ENCODE measurements at regions not wholly inside any gene's neighbourhood (a gene's known extent, or its start where the extent isn't known, plus 50 kb on each side); places are given as distances from the start of the nearest gene placed in this dataset.

- Histone ChIP-seq H3K36me3 (ENCODE audit: control insufficient read depth in 2 of 2, insufficient read depth in 2 of 2, low read length in 1 of 2) (no peaks in the 10 kb centered on the region), H3K4me1 (ENCODE audit: control insufficient read depth in 2 of 2, insufficient read depth in 2 of 2, low read length in 1 of 2) (no peaks in the 10 kb centered on the region), H3K27ac (ENCODE audit: low read depth in 2 of 2, low read length in 1 of 2) (no peak overlapping the region), H3K4me3 (ENCODE audit: low read depth in 1 of 2, low read length in 2 of 2) (no peak overlapping the region), H3K9me3 (ENCODE audit: control insufficient read depth in 2 of 2, insufficient read depth in 1 of 2, low read depth in 1 of 2, low read length in 1 of 2) (no peaks in the 10 kb centered on the region), H3K27me3 (ENCODE audit: control insufficient read depth in 1 of 2, insufficient read depth in 2 of 2, low read length in 2 of 2) (no peaks in the 10 kb centered on the region)
- WGBS, 2 donors = 65 to 76% methylated on average over 1 of the region's 1 CpG
These were observed 1350.2 kb upstream of the FAM98A start for GRCh38 chr2:34949316-34949715.

GRCh38 chr2:34936089-34936488 is 1337.0 kb upstream of the FAM98A start:
- no peaks in the 10 kb centered on the region for H3K27me3 ChIP-seq (ENCODE audit: control insufficient read depth in 1 of 2, insufficient read depth in 2 of 2, low read length in 2 of 2)
- no peaks in the 10 kb centered on the region for H3K4me1 ChIP-seq (ENCODE audit: control insufficient read depth in 2 of 2, insufficient read depth in 2 of 2, low read length in 1 of 2)
- WGBS, 2 donors = 89 to 92% methylated on average over 7 of the region's 7 CpGs
- no peaks in the 10 kb centered on the region for H3K36me3 ChIP-seq (ENCODE audit: control insufficient read depth in 2 of 2, insufficient read depth in 2 of 2, low read length in 1 of 2)
- no peak overlapping the region for H3K4me3 ChIP-seq (ENCODE audit: low read depth in 1 of 2, low read length in 2 of 2)
- peaks cover 0 to 2% of the 10 kb centered on the region in 2 donors for H3K9me3 ChIP-seq (ENCODE audit: control insufficient read depth in 2 of 2, insufficient read depth in 1 of 2, low read depth in 1 of 2, low read length in 1 of 2)
- no peak overlapping the region for H3K27ac ChIP-seq (ENCODE audit: low read depth in 2 of 2, low read length in 1 of 2)

- Histone ChIP-seq H3K4me1 (ENCODE audit: control insufficient read depth in 2 of 2, insufficient read depth in 2 of 2, low read length in 1 of 2) (no peaks in the 10 kb centered on the region), H3K36me3 (ENCODE audit: control insufficient read depth in 2 of 2, insufficient read depth in 2 of 2, low read length in 1 of 2) (no peaks in the 10 kb centered on the region), H3K27ac (ENCODE audit: low read depth in 2 of 2, low read length in 1 of 2) (no peak overlapping the region), H3K4me3 (ENCODE audit: low read depth in 1 of 2, low read length in 2 of 2) (no peak overlapping the region), H3K27me3 (ENCODE audit: control insufficient read depth in 1 of 2, insufficient read depth in 2 of 2, low read length in 2 of 2) (no peaks in the 10 kb centered on the region), H3K9me3 (ENCODE audit: control insufficient read depth in 2 of 2, insufficient read depth in 1 of 2, low read depth in 1 of 2, low read length in 1 of 2) (no peaks in the 10 kb centered on the region)
- WGBS, 2 donors = 69 to 76% methylated on average over 2 of the region's 2 CpGs
These were observed 1313.0 kb upstream of the FAM98A start for GRCh38 chr2:34912084-34912483.

- Histone ChIP-seq H3K4me1 (ENCODE audit: control insufficient read depth in 2 of 2, insufficient read depth in 2 of 2, low read length in 1 of 2) (no peaks in the 10 kb centered on the region), H3K9me3 (ENCODE audit: control insufficient read depth in 2 of 2, insufficient read depth in 1 of 2, low read depth in 1 of 2, low read length in 1 of 2) (no peaks in the 10 kb centered on the region), H3K27ac (ENCODE audit: low read depth in 2 of 2, low read length in 1 of 2) (no peak overlapping the region), H3K27me3 (ENCODE audit: control insufficient read depth in 1 of 2, insufficient read depth in 2 of 2, low read length in 2 of 2) (no peaks in the 10 kb centered on the region), H3K4me3 (ENCODE audit: low read depth in 1 of 2, low read length in 2 of 2) (no peak overlapping the region), H3K36me3 (ENCODE audit: control insufficient read depth in 2 of 2, insufficient read depth in 2 of 2, low read length in 1 of 2) (no peaks in the 10 kb centered on the region)
- 47 to 58% methylated on average over 4 of the region's 4 CpGs for WGBS, 2 donors
These were observed 1311.0 kb upstream of the FAM98A start for GRCh38 chr2:34909992-34910705.

- no peak overlapping the region for H3K27ac ChIP-seq (ENCODE audit: low read depth in 2 of 2, low read length in 1 of 2)
- no peak overlapping the region for H3K4me3 ChIP-seq (ENCODE audit: low read depth in 1 of 2, low read length in 2 of 2)
- H3K27me3 ChIP-seq (ENCODE audit: control insufficient read depth in 1 of 2, insufficient read depth in 2 of 2, low read length in 2 of 2) = no peaks in the 10 kb centered on the region
- H3K4me1 ChIP-seq (ENCODE audit: control insufficient read depth in 2 of 2, insufficient read depth in 2 of 2, low read length in 1 of 2) = no peaks in the 10 kb centered on the region
- whole genome bisulfite sequencing, 2 donors = 91 to 92% methylated on average over 3 of the region's 3 CpGs
- no peaks in the 10 kb centered on the region for H3K9me3 ChIP-seq (ENCODE audit: control insufficient read depth in 2 of 2, insufficient read depth in 1 of 2, low read depth in 1 of 2, low read length in 1 of 2)
- no peaks in the 10 kb centered on the region for H3K36me3 ChIP-seq (ENCODE audit: control insufficient read depth in 2 of 2, insufficient read depth in 2 of 2, low read length in 1 of 2)
These were observed 1308.7 kb upstream of the FAM98A start for GRCh38 chr2:34907812-34908211.

- no peaks in the 10 kb centered on the region for H3K36me3 ChIP-seq (ENCODE audit: control insufficient read depth in 2 of 2, insufficient read depth in 2 of 2, low read length in 1 of 2)
- no peaks in the 10 kb centered on the region for H3K27me3 ChIP-seq (ENCODE audit: control insufficient read depth in 1 of 2, insufficient read depth in 2 of 2, low read length in 2 of 2)
- no peak overlapping the region for H3K4me3 ChIP-seq (ENCODE audit: low read depth in 1 of 2, low read length in 2 of 2)
- no peaks in the 10 kb centered on the region for H3K9me3 ChIP-seq (ENCODE audit: control insufficient read depth in 2 of 2, insufficient read depth in 1 of 2, low read depth in 1 of 2, low read length in 1 of 2)
- no peak overlapping the region for H3K27ac ChIP-seq (ENCODE audit: low read depth in 2 of 2, low read length in 1 of 2)
- 63 to 78% methylated on average over 2 of the region's 2 CpGs for WGBS, 2 donors
- no peaks in the 10 kb centered on the region for H3K4me1 ChIP-seq (ENCODE audit: control insufficient read depth in 2 of 2, insufficient read depth in 2 of 2, low read length in 1 of 2)
These were observed 1302.6 kb upstream of the FAM98A start for GRCh38 chr2:34901739-34902138.

GRCh38 chr2:34899079-34899478 is 1300.0 kb upstream of the FAM98A start:
- H3K27ac ChIP-seq (ENCODE audit: low read depth in 2 of 2, low read length in 1 of 2) = no peak overlapping the region
- H3K4me1 ChIP-seq (ENCODE audit: control insufficient read depth in 2 of 2, insufficient read depth in 2 of 2, low read length in 1 of 2) = no peaks in the 10 kb centered on the region
- H3K4me3 ChIP-seq (ENCODE audit: low read depth in 1 of 2, low read length in 2 of 2) = no peak overlapping the region
- H3K27me3 ChIP-seq (ENCODE audit: control insufficient read depth in 1 of 2, insufficient read depth in 2 of 2, low read length in 2 of 2) = no peaks in the 10 kb centered on the region
- no peaks in the 10 kb centered on the region for H3K36me3 ChIP-seq (ENCODE audit: control insufficient read depth in 2 of 2, insufficient read depth in 2 of 2, low read length in 1 of 2)
- H3K9me3 ChIP-seq (ENCODE audit: control insufficient read depth in 2 of 2, insufficient read depth in 1 of 2, low read depth in 1 of 2, low read length in 1 of 2) = no peaks in the 10 kb centered on the region

- no peaks in the 10 kb centered on the region for H3K4me1 ChIP-seq (ENCODE audit: control insufficient read depth in 2 of 2, insufficient read depth in 2 of 2, low read length in 1 of 2)
- no peaks in the 10 kb centered on the region for H3K9me3 ChIP-seq (ENCODE audit: control insufficient read depth in 2 of 2, insufficient read depth in 1 of 2, low read depth in 1 of 2, low read length in 1 of 2)
- H3K4me3 ChIP-seq (ENCODE audit: low read depth in 1 of 2, low read length in 2 of 2) = no peak overlapping the region
- no peaks in the 10 kb centered on the region for H3K36me3 ChIP-seq (ENCODE audit: control insufficient read depth in 2 of 2, insufficient read depth in 2 of 2, low read length in 1 of 2)
- H3K27me3 ChIP-seq (ENCODE audit: control insufficient read depth in 1 of 2, insufficient read depth in 2 of 2, low read length in 2 of 2) = no peaks in the 10 kb centered on the region
- WGBS, 2 donors = 65 to 79% methylated on average over 2 of the region's 2 CpGs
- H3K27ac ChIP-seq (ENCODE audit: low read depth in 2 of 2, low read length in 1 of 2) = no peak overlapping the region
These were observed 1293.7 kb upstream of the FAM98A start for GRCh38 chr2:34892766-34893165.

- Histone ChIP-seq H3K27me3 (ENCODE audit: control insufficient read depth in 1 of 2, insufficient read depth in 2 of 2, low read length in 2 of 2) (no peaks in the 10 kb centered on the region), H3K4me1 (ENCODE audit: control insufficient read depth in 2 of 2, insufficient read depth in 2 of 2, low read length in 1 of 2) (no peaks in the 10 kb centered on the region), H3K27ac (ENCODE audit: low read depth in 2 of 2, low read length in 1 of 2) (no peak overlapping the region), H3K36me3 (ENCODE audit: control insufficient read depth in 2 of 2, insufficient read depth in 2 of 2, low read length in 1 of 2) (no peaks in the 10 kb centered on the region), H3K9me3 (ENCODE audit: control insufficient read depth in 2 of 2, insufficient read depth in 1 of 2, low read depth in 1 of 2, low read length in 1 of 2) (no peaks in the 10 kb centered on the region), H3K4me3 (ENCODE audit: low read depth in 1 of 2, low read length in 2 of 2) (no peak overlapping the region)
- WGBS, 2 donors = 74 to 77% methylated on average over 5 of the region's 5 CpGs
These were observed 1293.2 kb upstream of the FAM98A start for GRCh38 chr2:34892256-34892655.

- Histone ChIP-seq H3K27ac (ENCODE audit: low read depth in 2 of 2, low read length in 1 of 2) (no peak overlapping the region), H3K4me1 (ENCODE audit: control insufficient read depth in 2 of 2, insufficient read depth in 2 of 2, low read length in 1 of 2) (no peaks in the 10 kb centered on the region), H3K36me3 (ENCODE audit: control insufficient read depth in 2 of 2, insufficient read depth in 2 of 2, low read length in 1 of 2) (no peaks in the 10 kb centered on the region), H3K4me3 (ENCODE audit: low read depth in 1 of 2, low read length in 2 of 2) (no peak overlapping the region), H3K27me3 (ENCODE audit: control insufficient read depth in 1 of 2, insufficient read depth in 2 of 2, low read length in 2 of 2) (no peaks in the 10 kb centered on the region), H3K9me3 (ENCODE audit: control insufficient read depth in 2 of 2, insufficient read depth in 1 of 2, low read depth in 1 of 2, low read length in 1 of 2) (no peaks in the 10 kb centered on the region)
- WGBS, 2 donors = 34 to 48% methylated on average over 4 of the region's 4 CpGs
These were observed 1276.1 kb upstream of the FAM98A start for GRCh38 chr2:34875091-34875745.
